ENCODE measurements at regions not wholly inside any gene's neighbourhood (a gene's known extent, or its start where the extent isn't known, plus 50 kb on each side); places are given as distances from the start of the nearest gene placed in this dataset.

DNA sequence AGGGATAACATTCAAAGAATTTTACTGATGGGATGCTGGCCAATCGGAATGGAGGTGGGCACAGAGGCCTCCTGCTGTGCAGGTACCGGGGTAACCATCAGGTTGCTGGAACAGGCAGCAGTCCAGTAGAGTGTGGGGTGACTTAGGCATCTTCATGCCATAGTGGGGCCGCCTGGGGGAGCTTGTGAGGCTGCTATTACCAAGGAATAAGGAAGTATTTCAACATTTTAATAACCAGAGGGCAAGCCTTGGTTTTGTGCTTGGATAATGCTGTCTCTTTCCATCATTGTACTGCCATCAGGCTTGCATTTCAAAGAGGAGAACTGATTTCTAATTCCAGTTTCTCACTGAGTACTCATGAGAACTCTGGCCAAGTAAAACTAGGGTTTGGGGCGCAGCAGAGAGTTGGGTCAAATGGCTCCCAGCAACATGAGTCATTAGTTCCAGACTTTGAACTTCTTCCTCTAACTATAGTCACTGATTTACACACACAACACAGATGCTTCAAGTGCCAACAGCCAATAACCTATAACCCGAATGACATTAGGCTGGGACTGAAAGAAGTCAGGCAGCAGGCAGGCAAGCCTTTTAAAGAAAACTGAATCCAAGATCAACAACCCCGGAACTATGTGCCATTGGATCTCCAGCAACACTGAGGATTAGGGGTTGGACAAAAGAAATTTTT lies 56.1 kb upstream of the FHL2 start:
- Histone ChIP-seq H3K23ac (ENCODE audit: insufficient read length) (no peak overlapping the region), H3K9ac (replicated peaks in 1 of 4; ENCODE audit: extremely low read depth in 1 of 4, low read depth in 3 of 4, low read length in 3 of 4) (no peak overlapping the region), H3K36me3 (ENCODE audit: control insufficient read depth in 2 of 4, insufficient read depth in 4 of 4, low read length in 3 of 4) (no peaks in the 10 kb centered on the region), H2BK12ac (ENCODE audit: low read depth, low read length) (no peak overlapping the region), H4K8ac (ENCODE audit: extremely low read depth, insufficient read depth, low read length) (no peak overlapping the region), H2AK5ac (ENCODE audit: low read depth, low read length) (no peak overlapping the region), H4K91ac (replicated peaks; ENCODE audit: insufficient read length, low read length) (no peak overlapping the region), H3K4me1 (replicated peaks in 1 of 4; ENCODE audit: control insufficient read depth in 3 of 4, insufficient read depth in 4 of 4, low read length in 3 of 4) (no peaks in the 10 kb centered on the region; a peak in 1 of 7 replicates), H3K18ac (ENCODE audit: extremely low read depth, low read length) (no peak overlapping the region), H2AFZ (ENCODE audit: low read length) (peak overlapping the region; percentile 77), H3K4me2 (ENCODE audit: insufficient read depth in 1 of 2, low read depth in 2 of 2, low read length in 2 of 2) (no peak overlapping the region), H3K14ac (ENCODE audit: insufficient read length) (no peak overlapping the region), H2BK20ac (ENCODE audit: low read length) (no peak overlapping the region), H2BK5ac (ENCODE audit: low read depth, low read length) (no peak overlapping the region), H3K4me3 (ENCODE audit: extremely low read depth in 1 of 4, insufficient read depth in 2 of 4, low read depth in 3 of 4, low read length in 4 of 4) (no peak overlapping the region), H2BK120ac (replicated peaks; ENCODE audit: low read depth, low read length) (no peak overlapping the region), H2BK15ac (ENCODE audit: low read length) (no peak overlapping the region), H3K9me3 (ENCODE audit: insufficient read depth in 2 of 2, low read depth in 1 of 2, low read length in 1 of 2) (no peaks in the 10 kb centered on the region), H4K5ac (ENCODE audit: insufficient read length, low read depth, low read length) (no peak overlapping the region), H4K20me1 (replicated peaks in 1 of 2; ENCODE audit: control insufficient read depth in 1 of 2, insufficient read depth in 2 of 2, low read length in 2 of 2) (no peaks in the 10 kb centered on the region), H3K79me2 (ENCODE audit: control insufficient read depth in 1 of 2, insufficient read depth in 2 of 2, low read length in 2 of 2) (no peaks in the 10 kb centered on the region), H3K79me1 (ENCODE audit: low read depth, low read length) (no peaks in the 10 kb centered on the region), H3K27ac (ENCODE audit: low read depth, low read length) (no peak overlapping the region), H3K23me2 (ENCODE audit: low read depth, low read length) (no peaks in the 10 kb centered on the region), H3K56ac (replicated peaks; ENCODE audit: insufficient read length, low read depth, low read length) (no peak overlapping the region), H3K4ac (replicated peaks; ENCODE audit: insufficient read length, low read depth, low read length) (no peak overlapping the region), H3K27me3 (replicated peaks in 1 of 4; ENCODE audit: control insufficient read depth in 3 of 4, extremely low read depth in 1 of 4, insufficient read depth in 3 of 4, low read length in 3 of 4) (no peaks in the 10 kb centered on the region)
- WGBS, 2 experiments (ENCODE audit: extremely low coverage in 1 of 2, insufficient coverage in 1 of 2, insufficient read length in 1 of 2, insufficient replicate concordance in 2 of 2, low coverage in 1 of 2, low lambda C conversion rate in 2 of 2, missing lambda C conversion rate in 1 of 2): 62% methylated on average over 6 of the region's 6 CpGs; no CpG with 5 or more reads in 1 of the 2 experiments
- TF ChIP-seq YY1 (IDR thresholded peaks at IDR 0.05; ENCODE audit: low read depth, low read length) (0 out of 2 replicates have a peak, but pooled peaks have one; percentile 35), KDM1A (IDR thresholded peaks at IDR 0.05; ENCODE audit: borderline replicate concordance, low read length) (no peak), RAD21 (IDR thresholded peaks at IDR 0.05 in 1 of 2, conservative IDR thresholded peaks at IDR 0.05 in 1 of 2; ENCODE audit: low read depth in 2 of 2, low read length in 2 of 2) (peak; percentile 46 to 56; a peak in 3 of 4 replicates)
- TF ChIP-seq, protein P1, sequence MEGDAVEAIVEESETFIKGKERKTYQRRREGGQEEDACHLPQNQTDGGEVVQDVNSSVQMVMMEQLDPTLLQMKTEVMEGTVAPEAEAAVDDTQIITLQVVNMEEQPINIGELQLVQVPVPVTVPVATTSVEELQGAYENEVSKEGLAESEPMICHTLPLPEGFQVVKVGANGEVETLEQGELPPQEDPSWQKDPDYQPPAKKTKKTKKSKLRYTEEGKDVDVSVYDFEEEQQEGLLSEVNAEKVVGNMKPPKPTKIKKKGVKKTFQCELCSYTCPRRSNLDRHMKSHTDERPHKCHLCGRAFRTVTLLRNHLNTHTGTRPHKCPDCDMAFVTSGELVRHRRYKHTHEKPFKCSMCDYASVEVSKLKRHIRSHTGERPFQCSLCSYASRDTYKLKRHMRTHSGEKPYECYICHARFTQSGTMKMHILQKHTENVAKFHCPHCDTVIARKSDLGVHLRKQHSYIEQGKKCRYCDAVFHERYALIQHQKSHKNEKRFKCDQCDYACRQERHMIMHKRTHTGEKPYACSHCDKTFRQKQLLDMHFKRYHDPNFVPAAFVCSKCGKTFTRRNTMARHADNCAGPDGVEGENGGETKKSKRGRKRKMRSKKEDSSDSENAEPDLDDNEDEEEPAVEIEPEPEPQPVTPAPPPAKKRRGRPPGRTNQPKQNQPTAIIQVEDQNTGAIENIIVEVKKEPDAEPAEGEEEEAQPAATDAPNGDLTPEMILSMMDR (IDR thresholded peaks at IDR 0.05; ENCODE audit: control extremely low read depth in 1 of 3, insufficient read depth in 1 of 3, low read depth in 1 of 3, low read length in 3 of 3): peak; percentile 48 to 59 (median 53)
- POLR2A ChIA-PET (ENCODE audit: partially characterized antibody): interaction anchor here (1.9 kb wide), 1 partner anchor 56 kb away, joined by 6 read pairs; the partner anchor contains the start of gene FHL2
- FAIRE-seq (no peak), DNase-seq (ENCODE audit: low read depth in 1 of 2, low spot score in 2 of 2) (no peak)
- CTCF ChIA-PET (ENCODE audit: partially characterized antibody): interaction anchor here (0.7 to 2.1 kb wide), 10 partner anchors 11 to 92 kb away, joined by 3 to 7 read pairs (median 4); no protein-coding TSS in a partner anchor
